DOHH2 (cell line): ENCODE measurements at regions not wholly inside any gene's neighbourhood (a gene's known extent, or its start where the extent isn't known, plus 50 kb on each side); places are given as distances from the start of the nearest gene placed in this dataset.

Experiments used
- EZH2phosphoT487 ChIP-seq: fragments of 200-600 bp; sonication (generic); IDR thresholded peaks from 2 replicates; pipeline ENCODE4 v1.6.1; 2017; ENCODE audit warnings: borderline replicate concordance, mild to moderate bottlenecking, antibody characterized with exemption, low read length, moderate library complexity, mixed read lengths
- TF ChIP-seq, protein P1 (sequence below): fragments of 200-600 bp; sonication (generic); IDR thresholded peaks from one replicate; pipeline ENCODE4 v1.5.1; 2014; ENCODE audit warnings: antibody characterized with exemption, mild to moderate bottlenecking, low read depth, low read length; ENCODE audit not compliant: poor library complexity, severe bottlenecking

- TF ChIP-seq, protein P1, sequence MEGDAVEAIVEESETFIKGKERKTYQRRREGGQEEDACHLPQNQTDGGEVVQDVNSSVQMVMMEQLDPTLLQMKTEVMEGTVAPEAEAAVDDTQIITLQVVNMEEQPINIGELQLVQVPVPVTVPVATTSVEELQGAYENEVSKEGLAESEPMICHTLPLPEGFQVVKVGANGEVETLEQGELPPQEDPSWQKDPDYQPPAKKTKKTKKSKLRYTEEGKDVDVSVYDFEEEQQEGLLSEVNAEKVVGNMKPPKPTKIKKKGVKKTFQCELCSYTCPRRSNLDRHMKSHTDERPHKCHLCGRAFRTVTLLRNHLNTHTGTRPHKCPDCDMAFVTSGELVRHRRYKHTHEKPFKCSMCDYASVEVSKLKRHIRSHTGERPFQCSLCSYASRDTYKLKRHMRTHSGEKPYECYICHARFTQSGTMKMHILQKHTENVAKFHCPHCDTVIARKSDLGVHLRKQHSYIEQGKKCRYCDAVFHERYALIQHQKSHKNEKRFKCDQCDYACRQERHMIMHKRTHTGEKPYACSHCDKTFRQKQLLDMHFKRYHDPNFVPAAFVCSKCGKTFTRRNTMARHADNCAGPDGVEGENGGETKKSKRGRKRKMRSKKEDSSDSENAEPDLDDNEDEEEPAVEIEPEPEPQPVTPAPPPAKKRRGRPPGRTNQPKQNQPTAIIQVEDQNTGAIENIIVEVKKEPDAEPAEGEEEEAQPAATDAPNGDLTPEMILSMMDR: no peak
- no peak for TF ChIP-seq EZH2phosphoT487
Measured at GRCh38 chr2:117179405-117179804, 635.1 kb upstream of the DDX18 start.
